HG02678 (cell line): ENCODE measurements at regions not wholly inside any gene's neighbourhood (a gene's known extent, or its start where the extent isn't known, plus 50 kb on each side); places are given as distances from the start of the nearest gene placed in this dataset.

Experiments
- ATAC-seq: cut with Tn5 transposase; IDR thresholded peaks from one replicate; pipeline ENCODE4 v1.9.1; 2021; ENCODE audit warnings: mild to moderate bottlenecking, moderate library complexity; ENCODE audit not compliant: unreplicated experiment

- ATAC-seq = no peak
Observed at GRCh38 chr3:181457190-181457589, 254.5 kb upstream of the SOX2 start.

DNA sequence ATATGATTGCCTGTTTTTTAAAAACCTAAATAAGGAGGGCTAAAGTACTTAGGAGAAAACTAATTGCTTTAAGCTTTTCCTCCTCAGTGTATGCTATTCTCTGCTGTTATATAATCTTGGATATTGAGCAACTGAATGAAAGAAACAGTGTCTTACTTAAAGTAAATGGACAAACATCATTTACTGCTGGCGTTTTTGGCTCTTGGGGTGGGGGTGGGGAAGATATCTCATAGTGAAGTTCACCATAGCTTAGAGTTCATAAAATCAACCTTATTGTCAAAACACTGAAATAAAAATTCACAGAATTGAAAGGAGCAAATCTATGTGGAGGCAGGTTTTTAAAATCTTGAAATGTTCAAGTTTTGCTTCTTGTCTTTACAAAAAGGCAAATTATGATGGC lies 256.4 kb upstream of the SOX2 start:
- ATAC-seq = no peak

DNA sequence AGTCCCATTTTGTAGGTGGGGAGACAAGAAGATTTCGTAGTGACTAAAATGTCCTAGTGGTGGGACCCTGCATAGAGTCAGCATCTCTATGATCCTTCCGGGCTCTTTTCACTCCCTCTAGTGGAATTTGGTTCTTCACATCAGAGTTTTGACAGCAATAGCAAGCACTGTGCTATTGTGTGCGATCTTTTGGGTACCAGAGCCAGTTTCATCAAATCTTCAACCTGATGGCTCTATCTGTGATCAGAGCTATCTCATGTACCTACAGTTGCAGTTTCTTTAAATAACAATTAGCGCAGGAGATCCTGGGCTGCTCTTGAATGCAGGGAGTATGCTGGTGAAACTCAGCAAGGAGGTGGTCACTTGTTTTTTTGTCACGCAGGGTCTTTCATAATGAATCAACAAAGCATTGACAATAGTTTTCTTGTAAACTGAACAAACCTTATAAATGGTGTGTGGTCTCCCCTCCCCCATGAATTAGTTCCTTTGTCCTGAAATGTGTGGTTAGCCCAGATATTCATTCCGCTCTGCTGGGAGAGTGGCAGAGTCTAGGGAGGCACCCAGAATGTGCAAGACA lies 257.2 kb upstream of the SOX2 start:
- no peak for ATAC-seq

- no peak for ATAC-seq
Observed at GRCh38 chr3:181446741-181447140, 265.0 kb upstream of the SOX2 start.

DNA sequence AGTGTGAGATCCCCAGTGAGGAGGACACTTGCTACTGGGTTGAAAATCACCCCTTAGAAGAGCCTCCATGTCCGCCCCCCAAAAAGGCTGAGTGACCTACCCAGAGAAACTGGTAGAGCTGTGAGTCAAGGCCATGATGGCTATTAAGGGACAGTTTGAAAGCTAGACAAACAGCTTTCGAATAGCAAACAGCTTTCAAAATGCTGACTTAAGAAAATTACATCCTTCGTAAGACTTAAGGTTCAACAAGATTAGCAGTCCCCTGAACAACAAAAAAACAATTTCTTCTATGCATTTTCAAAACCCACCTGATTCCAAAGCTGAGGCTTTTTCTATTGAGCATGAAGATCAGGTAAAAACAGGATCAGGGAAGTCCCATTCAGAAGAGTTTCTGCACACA lies 269.7 kb upstream of the SOX2 start:
- ATAC-seq = no peak

DNA sequence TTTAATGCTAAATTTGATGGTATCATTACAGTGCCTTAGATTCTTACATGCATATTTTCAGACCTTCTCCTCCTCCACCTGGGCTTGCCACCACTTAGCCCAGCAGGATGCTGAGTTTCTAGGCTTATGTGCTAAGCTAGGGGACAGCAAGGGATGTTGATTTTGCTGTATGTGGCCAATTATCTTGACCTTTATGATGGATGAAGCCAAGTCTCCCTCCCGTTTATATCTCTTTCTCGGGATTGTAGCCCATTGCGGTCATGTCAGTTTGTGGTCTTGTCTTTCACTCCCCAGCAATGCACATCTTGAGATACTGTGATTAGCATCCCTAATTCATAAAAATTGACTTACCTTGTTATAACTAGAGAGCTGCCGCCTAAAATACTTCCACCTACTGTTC lies 278.7 kb upstream of the SOX2 start:
- no peak for ATAC-seq

DNA sequence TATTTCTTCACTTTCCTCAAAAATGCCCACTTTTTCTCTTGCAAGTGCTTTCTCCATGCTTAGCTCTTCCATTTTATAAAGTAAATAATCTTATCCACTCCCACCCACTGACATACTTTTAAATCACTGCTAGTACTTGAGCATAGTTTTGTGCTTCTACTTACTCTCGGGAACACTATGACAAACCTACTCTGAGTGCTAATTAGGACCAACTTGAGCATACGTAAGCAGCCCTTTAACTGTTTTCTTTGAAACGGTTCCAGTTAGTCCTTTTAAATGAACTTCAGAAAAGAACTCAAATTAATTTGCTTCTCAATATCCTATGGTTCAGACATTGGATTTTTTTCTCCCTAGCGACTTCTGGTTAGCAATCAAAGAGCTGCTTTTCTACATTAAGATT lies 280.0 kb upstream of the SOX2 start:
- no peak for ATAC-seq

- ATAC-seq = no peak
Observed at GRCh38 chr3:181425074-181425473, 286.7 kb upstream of the SOX2 start.

- ATAC-seq = no peak
Observed at GRCh38 chr3:181418233-181418632, 293.5 kb upstream of the SOX2 start.

GRCh38 chr3:181417748-181418147 lies 294.0 kb upstream of the SOX2 start:
- ATAC-seq = no peak

GRCh38 chr3:181410870-181411269 lies 300.9 kb upstream of the SOX2 start:
- no peak for ATAC-seq

GRCh38 chr3:181403876-181404660 lies 307.7 kb upstream of the SOX2 start:
- no peak for ATAC-seq

DNA sequence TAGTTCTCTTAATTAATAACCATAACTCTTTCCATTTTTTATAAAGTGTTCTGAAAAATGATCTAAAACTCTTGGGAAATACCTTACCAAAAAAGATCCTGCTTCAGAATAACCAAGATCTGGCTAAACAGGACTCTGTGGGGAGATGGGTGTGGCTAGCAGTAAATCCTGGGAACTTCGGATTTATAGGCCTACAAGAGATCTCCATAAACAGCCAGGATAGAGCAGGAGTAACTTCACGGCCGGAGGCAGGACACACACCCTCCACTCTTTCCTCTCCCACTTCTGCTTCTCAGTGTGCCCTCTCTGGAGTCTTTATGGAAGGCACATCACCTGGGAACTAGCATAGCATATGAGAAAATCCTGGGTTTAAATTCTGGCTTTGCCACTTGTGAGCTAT lies 309.4 kb upstream of the SOX2 start:
- ATAC-seq = no peak

DNA sequence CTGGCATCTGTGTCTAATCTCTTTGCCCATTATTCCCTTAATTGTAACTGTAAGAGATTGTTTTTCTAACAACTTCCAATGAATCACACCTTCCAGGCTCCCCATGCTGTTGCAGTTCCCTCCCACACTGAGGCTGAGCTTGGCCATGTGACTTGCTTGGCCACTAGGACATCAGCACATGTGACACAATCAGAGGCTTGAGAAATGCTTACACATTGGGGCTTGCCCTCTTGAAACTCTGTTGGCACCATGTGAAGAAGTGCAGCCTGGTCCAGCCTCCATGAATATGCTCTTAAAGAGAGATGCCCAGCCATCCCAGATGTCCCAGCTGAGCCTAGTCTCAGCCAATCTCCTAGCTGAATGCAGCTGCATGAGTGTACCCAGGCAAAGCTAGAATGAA lies 326.8 kb upstream of the SOX2 start:
- no peak for ATAC-seq

GRCh38 chr3:181383760-181384159 lies 328.0 kb upstream of the SOX2 start:
- no peak for ATAC-seq

- no peak for ATAC-seq
Observed at GRCh38 chr3:181383201-181383600, 328.5 kb upstream of the SOX2 start.

GRCh38 chr3:181382656-181383055 lies 329.1 kb upstream of the SOX2 start:
- no peak for ATAC-seq

GRCh38 chr3:181379278-181379677 lies 332.4 kb upstream of the SOX2 start:
- no peak for ATAC-seq

GRCh38 chr3:181369637-181370036 lies 342.1 kb upstream of the SOX2 start:
- ATAC-seq = no peak

GRCh38 chr3:181363231-181363630 lies 348.5 kb upstream of the SOX2 start:
- no peak for ATAC-seq

DNA sequence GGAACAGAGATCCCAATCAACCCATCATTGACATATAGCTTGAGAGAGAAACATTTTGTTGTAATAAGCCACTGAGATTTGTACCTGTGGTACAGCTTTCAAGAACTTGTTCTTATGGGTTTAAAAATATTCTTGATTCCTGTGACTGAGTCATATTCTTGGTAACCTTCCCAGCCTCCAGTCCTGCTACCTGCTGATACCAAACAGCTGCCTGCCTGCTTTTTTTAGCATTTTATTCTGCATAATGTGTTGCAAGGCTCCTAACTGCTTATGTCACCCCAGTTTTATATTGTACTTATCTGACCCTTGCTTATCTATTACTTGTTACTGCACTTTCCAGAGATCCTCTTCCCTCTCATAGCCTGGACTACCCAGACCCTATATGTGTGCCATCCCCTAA lies 349.3 kb upstream of the SOX2 start:
- ATAC-seq = no peak

DNA sequence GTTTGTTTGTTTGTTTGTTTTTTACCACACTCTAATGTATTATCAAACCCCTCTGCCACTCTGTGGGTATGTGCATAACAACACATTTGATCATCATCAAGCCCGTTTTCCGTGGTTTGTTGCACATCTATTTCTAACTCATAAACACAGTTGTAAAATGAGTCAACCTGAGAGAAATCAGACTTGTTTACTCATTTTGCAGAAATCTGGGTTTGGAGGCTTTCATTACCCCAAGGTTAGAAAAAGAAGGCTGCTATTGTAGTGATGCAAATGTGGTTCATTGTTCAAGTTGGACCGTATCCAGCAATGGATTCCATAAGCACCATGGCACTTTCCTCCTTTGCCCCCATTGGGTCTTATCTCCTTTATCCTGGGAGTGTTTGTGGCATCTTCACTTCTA lies 353.2 kb upstream of the SOX2 start:
- no peak for ATAC-seq

- no peak for ATAC-seq
Observed at GRCh38 chr3:181358060-181358459, 353.7 kb upstream of the SOX2 start.
